22Rv1 (cell line): ENCODE measurements at regions not wholly inside any gene's neighbourhood (a gene's known extent, or its start where the extent isn't known, plus 50 kb on each side); places are given as distances from the start of the nearest gene placed in this dataset.

Source experiments
- CTCF ChIP-seq: fragments of 450-650 bp; IDR thresholded peaks from 2 replicates; pipeline ENCODE4 v1.5.1; 2017; ENCODE audit warnings: mild to moderate bottlenecking
- ZFX ChIP-seq: fragments of 450-650 bp; IDR thresholded peaks from 2 replicates; pipeline ENCODE4 v1.6.1; 2017; ENCODE audit warnings: antibody characterized with exemption, borderline replicate concordance

- TF ChIP-seq CTCF, result no peak
- TF ChIP-seq ZFX, result no peak
Measured at GRCh38 chr2:128395640-128396499, 77.2 kb upstream of the HS6ST1 start.
